Transverse colon (tissue), 3 donors: ENCODE measurements at regions not wholly inside any gene's neighbourhood (a gene's known extent, or its start where the extent isn't known, plus 50 kb on each side); places are given as distances from the start of the nearest gene placed in this dataset.

Experiments
- POLR2A ChIP-seq: fragments of 450-650 bp; IDR thresholded peaks from one replicate; pipeline ENCODE4 v1.6.1; 2016; ENCODE audit warnings: antibody characterized with exemption, mild to moderate bottlenecking, moderate library complexity
- TF ChIP-seq, protein P1 (sequence below), 5 experiments: fragments of 200-600 bp in 3 of 5; fragments of 450-650 bp in 2 of 5; sonication (generic) in 3 of 5; IDR thresholded peaks; 1 replicate in 2 of 5; 2 replicates in 3 of 5; pipeline ENCODE4 v1.5.1; 2016 to 2017; ENCODE audit warnings: antibody characterized with exemption in 5 of 5, inconsistent platforms in 3 of 5, mild to moderate bottlenecking in 2 of 5, moderate library complexity in 1 of 5

DNA sequence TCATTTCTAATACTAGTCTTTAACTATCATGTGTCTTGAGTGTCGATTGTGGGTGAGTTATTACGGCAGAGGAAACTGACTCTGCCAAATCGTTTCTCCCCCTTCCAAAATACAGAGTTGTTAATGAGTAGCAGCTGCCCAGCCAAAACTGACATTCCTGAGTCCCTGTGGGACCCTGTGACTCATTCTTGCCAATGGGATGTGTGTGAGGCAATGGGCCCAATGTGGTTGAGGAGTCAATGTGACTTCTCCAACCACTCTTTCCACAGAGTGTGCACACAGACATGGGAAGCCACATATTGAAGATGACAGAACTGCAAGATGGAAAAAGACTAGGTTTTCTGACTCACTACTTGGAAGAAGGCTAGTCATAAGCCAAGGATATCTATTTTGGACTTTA lies 434.7 kb downstream of the DTWD2 start:
- TF ChIP-seq, protein P1, sequence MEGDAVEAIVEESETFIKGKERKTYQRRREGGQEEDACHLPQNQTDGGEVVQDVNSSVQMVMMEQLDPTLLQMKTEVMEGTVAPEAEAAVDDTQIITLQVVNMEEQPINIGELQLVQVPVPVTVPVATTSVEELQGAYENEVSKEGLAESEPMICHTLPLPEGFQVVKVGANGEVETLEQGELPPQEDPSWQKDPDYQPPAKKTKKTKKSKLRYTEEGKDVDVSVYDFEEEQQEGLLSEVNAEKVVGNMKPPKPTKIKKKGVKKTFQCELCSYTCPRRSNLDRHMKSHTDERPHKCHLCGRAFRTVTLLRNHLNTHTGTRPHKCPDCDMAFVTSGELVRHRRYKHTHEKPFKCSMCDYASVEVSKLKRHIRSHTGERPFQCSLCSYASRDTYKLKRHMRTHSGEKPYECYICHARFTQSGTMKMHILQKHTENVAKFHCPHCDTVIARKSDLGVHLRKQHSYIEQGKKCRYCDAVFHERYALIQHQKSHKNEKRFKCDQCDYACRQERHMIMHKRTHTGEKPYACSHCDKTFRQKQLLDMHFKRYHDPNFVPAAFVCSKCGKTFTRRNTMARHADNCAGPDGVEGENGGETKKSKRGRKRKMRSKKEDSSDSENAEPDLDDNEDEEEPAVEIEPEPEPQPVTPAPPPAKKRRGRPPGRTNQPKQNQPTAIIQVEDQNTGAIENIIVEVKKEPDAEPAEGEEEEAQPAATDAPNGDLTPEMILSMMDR (IDR thresholded peaks at IDR 0.05) = no peak
- TF ChIP-seq POLR2A = no peak
